GM21423 (cell line): ENCODE measurements at regions not wholly inside any gene's neighbourhood (a gene's known extent, or its start where the extent isn't known, plus 50 kb on each side); places are given as distances from the start of the nearest gene placed in this dataset.

ENCODE experiments used
- ATAC-seq: cut with Tn5 transposase; IDR thresholded peaks from one replicate; pipeline ENCODE4 v1.9.1; 2021; ENCODE audit warnings: mild to moderate bottlenecking, moderate library complexity; ENCODE audit not compliant: unreplicated experiment

DNA sequence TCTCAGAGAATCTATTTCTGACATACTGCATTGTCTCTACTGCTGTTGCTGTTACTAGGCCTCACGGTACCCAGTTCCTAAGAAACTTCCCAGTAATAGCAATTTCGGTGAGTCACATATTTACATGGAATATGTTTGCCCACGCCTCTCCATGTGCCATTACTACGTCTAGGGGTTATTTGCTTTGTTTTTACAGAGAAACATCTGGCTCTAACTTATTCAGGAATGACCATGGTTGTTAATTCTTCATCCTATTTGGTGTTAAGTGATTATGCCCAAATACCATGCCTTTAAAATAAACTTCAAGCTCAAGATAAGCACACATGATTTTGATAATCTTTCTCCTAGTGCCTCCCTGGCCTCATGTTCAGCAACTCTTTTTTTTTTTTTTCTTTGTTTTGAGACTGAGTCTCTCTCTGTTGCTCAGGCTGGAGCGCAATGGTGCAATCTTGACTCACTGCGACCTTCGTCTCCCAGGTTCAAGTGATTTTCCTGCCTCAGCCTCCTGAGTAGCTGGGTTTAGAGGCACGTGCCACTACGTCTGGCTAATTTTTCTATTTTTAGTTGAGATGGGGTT, 101.0 kb upstream of the HS3ST1 start:
- ATAC-seq, result no peak

DNA sequence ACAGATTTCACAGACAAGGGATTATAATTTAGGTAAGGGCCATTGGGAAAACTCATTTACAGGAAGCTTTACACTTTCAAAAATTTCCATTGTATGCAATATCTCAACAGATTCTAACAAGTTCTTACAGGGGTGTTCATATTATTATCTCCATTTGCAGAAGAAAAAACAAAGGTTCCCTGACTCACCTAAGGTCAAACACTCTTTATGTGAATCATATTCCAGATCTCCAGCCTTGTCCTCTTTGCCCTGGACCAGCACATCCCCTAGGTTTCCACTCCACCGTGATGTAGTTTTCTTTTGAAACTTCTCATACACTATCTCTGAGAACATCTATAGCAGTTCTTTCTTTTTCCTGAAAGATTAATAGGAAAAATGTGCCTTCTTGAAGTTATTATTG, 96.4 kb upstream of the HS3ST1 start:
- no peak for ATAC-seq

DNA sequence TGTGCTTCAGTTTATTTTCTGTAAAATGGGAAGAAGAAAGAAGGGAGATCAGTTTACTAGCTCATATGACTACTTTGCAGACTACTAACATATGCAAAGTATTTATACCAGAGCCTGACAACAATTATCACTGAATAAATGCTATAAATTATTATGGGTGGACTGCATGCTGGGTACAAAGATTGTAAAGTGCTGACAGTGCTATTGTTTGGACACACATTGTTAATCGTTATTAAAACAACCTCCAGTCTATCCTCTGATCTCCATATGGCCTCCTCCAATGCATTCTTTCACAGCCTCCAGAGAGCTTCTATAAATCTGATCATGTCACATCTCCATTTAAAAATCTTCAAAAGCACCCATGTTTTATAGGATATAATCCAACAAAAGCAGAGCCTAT, 90.1 kb upstream of the HS3ST1 start:
- ATAC-seq, result no peak

DNA sequence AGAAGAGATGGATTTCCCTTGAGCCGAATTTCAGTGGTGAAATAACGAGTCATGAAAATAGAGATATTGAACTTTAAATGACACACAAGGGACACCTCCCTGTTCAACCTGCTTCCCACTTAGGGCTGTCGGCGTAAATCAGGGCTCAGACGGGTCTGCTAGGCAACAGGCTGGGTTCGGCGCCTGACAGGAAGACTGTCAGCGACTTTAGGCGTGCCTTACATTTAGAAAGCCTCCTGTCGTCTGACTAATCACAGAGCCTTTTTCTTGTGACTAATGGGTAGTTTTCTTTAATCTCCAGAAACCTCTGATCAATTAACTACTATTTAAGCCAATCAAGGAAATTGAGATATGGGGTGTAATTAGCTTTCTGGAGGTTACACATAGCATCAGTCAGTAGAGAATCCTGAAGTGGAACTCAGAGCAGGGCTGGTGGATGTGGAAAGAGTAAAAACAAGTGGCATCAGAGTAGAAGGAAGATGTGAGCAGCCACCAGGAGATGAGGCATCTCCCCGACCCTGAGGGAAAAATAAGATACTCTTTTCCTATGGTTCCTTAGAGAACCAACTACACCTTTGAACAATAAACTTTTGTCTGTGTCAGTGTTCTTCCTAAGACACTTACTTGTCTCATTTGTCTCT, 86.2 kb upstream of the HS3ST1 start:
- ATAC-seq, result no peak

DNA sequence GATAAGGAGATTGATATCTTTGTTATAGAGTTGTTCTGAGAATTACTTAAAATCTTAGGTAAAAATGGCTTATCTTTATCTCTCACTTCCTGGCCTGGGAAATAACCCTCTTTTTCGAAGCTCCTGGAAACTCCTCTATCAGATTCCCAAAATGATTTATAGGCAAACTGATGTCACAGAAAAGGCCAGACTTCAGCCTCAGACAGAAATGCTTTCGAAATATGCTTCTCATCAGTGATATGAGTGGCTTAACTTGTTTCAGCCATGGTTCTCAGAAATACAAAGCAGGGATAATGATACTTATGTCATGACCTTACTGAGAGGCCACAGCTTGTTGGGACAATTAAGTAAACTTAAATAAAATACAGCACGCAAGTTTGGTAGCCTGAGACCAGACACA, 85.3 kb upstream of the HS3ST1 start:
- no peak for ATAC-seq

DNA sequence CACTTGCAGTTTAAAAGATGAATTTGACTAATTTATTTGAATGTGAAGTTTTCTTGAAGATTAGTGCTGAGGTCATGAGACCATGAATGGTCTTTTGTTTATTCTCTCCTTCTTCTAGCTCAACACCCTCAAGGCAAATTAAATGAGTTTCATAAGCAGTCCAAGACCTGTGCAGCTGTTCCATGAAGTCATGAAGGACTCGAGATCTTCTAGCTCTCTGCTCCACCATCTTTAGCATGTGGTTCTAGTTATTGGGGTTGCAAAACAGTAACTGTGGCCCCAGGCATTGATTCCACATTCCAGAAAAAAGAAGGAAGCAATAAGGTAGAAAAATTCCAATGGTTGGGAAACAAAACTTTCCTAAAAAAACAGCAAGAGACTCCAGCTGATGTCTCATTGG, 84.2 kb upstream of the HS3ST1 start:
- ATAC-seq, result no peak

DNA sequence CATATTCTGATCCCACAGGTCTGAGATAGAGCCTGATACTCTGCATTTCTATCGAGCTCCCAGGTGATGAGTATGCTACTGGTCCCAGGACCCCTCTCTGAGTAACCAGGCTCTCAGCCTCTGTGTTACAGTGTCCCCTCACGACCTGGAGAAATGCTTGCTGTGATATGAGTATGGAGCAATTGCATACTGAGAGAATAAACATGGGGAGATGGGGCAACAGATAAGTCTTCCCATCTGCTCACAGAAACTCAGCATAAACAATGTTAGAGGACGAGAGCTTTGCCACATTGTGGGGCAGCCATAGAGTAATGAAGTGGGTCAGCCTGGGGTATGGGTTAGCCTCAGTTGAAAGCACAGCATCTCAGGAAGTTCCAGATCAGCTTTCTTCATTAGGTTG, 82.6 kb upstream of the HS3ST1 start:
- no peak for ATAC-seq

DNA sequence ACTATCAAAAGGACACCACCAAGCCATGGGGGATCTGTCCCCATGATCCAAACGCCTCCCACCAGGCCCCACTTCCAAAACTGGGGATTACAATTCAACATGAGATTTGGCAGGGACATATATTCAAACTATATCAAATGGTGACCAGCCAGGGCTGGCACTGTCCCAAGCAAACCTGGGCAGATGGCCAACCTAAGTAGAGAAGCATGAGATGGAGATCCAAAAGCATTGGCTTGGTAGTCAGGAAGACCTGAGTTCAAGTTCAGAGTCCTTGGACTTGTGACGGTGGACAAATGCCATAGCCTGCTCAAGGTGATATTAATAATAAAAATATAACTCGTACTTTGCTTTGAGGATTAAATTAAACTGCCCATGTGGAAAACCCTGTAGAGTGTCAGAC, 79.2 kb upstream of the HS3ST1 start:
- no peak for ATAC-seq

DNA sequence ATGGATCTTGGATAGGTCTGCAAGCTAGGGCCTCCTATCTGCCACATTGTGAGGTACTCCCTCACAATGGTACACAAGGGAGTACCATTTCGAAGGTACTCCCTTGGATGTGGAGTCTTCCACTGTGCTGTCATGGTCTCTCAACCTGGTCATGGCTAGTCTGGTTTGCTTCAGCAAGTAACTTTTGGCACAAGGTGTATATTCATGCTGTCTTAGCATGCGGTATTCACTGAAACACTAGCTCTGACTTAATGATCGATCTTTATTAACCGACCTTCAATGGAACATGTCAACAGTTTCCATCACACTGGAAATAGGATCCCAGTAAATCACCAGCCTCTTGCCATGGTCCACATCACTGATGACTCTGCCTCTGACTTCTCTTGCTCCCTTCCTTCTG, 77.5 kb upstream of the HS3ST1 start:
- no peak for ATAC-seq

DNA sequence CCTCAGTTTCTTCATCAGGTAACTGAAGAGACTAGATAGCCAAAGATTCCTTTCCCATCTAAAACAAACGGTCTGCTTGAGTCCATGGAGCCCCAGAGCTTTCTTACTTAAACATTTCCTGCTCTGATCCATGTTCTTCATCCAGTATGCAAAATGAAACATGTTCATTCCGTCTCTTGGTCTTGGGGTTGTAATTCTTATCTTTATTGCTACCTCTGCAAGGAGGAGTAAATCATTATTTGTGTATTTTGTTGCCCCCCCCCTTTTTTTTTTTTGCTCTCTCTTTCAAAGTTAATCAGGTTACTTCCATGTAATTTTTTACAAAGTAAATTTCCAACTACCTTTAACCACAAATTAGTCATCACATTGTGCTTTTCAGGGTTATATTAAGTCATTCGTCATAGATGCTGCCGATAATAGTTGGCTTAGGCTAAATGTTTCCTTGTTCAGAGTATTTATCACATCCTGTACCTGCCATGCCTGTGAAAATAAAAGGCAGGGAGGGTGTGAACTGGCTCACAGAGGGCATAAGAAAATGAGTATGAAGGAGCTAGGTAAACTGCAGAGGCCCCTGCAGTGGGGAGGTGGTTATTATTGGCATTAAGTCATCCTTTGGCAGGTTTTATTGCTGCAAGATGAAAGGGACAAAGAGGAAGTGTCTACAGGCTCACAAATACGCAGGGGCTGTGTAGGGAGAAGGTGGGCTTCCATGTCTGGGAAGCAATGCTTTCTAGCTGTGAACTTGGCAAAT, 76.7 kb upstream of the HS3ST1 start:
- ATAC-seq, result no peak

DNA sequence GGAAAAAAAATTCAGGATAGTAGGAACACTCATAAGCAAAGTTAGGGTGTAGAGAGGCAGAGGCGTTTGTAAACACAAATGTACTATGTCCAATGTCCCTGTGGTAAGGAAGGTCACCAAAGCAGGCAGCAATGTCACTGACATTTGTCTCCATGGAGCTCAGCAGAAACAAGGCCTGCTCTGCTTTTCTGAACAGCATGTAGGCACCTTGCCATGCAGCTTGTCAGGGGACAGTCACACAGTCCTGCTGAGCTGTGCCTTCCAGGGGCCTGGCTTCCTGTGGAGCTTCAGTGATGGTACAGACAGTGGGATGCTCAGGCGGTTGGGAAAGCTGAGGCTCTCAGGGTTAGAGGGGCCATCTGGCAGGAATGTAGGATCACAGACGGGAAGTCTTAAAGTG, 74.5 kb upstream of the HS3ST1 start:
- ATAC-seq, result no peak

DNA sequence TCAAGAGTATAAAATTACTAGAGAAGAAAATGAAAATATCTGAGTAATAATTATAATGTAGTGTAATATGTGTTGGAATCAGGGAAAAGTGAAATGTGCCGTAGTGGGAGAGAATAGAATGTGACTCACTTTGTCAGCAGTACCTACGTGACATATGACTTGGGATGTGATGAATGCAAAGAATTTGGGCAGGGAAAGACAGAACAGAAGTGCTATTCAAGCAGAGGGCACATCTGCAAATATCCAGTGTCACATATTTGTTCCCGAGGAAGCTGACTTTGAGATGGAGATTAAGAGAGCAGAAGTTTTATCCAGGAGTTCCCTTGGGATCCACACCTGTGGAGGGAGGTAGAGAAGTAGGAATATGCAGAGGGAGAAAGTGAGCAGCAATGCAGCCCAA, 69.3 kb upstream of the HS3ST1 start:
- ATAC-seq, result no peak

DNA sequence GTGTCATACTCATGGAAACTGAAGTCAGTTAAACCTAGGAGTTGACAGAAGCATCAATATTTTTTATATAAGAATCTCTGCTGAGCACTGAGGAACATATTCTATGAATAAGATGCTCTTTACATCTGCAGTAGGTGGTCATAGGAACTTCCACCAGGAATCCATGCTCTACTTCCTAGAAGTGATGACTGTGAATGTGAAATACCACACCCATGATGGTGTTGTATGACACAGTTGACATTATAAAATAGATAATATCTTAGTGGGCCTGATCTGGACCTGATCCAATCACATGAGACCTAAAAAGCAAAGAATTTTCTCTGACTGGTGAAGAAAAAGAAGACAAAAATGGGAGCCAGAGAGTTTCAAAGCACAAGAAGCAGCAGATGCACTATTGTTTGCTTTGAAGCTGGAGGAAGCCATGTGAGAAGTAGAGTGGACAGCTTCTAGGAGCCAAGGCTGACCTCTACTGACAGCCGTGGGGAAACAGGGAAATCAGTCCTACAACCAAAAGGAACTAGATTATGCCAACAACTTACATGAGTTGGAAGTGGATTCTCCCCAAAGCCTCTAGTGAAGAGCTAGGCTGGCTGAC, 68.6 kb upstream of the HS3ST1 start:
- no peak for ATAC-seq

DNA sequence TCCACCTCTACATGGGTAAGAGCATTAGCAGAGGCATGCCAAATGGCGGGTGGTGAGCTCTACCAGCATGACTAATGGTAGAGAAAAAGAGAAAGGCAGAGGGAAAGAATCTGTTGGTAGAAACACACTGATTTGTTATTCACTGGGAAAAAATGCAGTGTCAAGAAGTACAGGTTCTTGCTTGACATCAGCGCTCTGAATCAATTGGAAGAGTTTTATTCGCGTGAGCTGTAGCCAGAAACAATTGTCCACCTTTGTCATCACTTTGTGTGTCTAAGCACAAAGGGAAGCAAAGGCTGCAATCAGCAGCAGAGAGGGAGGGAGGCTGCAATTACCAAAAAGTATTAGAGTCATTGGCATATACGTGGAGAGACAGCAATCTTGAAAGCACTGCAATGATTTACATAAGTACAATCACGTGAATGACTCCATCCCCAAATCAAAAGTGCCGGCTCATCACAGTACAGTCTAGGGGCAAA, 67.7 kb upstream of the HS3ST1 start:
- ATAC-seq, result no peak

DNA sequence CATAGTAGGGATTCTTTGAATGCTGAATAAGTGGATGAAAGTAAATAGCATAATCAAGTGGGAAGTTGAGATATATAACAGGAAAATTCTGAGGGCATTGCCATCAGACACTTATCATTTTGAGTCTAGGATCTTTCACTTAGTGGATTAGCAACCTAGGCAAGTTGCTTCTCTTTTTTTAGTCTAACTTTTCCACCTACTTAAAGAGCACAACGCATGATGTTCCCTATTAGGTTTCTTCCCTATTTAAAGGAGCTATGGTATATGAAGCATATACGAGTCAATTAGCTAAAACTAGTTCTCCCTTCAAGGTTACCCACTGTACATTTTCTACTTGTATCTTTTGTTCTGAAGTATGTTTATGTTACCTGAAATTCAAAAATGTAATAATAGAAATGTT, 67.1 kb upstream of the HS3ST1 start:
- no peak for ATAC-seq

DNA sequence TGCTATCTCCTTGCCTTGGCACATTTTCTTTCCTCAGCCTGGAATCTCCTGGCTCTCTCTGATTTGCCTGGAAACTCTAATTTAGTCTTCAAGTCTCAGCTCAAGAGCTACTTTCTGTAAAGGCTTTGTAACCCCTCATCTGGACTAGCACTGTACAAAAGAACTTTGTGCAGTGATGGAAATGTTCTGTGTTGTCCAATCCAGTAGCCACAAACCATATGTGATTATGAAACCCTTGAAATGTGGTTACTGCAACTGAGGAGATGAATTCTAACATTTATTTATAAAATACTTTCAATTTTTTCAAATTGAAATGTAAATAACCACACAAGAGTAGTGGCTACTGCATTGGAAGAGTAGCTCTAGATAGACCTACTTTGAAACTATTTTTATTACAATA, 66.6 kb upstream of the HS3ST1 start:
- ATAC-seq, result no peak

DNA sequence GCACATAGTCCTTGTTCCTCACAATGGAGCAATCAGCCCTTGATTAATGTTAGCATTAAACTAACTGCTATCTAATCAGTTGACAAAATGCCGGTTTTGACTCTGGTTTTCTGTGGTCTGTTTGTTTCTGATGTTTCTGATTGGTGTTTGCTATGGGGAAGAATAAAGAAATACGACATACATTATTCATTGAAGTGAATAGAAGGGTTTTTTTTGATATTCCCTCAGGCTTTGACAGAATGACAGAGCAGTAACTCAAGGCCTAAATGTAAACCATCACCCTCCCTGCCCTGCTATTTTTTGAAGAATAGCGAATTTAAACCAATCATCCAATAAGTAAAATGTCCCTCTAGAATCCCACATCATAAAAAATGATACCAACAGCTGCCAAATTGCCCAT, 65.5 kb upstream of the HS3ST1 start:
- no peak for ATAC-seq

DNA sequence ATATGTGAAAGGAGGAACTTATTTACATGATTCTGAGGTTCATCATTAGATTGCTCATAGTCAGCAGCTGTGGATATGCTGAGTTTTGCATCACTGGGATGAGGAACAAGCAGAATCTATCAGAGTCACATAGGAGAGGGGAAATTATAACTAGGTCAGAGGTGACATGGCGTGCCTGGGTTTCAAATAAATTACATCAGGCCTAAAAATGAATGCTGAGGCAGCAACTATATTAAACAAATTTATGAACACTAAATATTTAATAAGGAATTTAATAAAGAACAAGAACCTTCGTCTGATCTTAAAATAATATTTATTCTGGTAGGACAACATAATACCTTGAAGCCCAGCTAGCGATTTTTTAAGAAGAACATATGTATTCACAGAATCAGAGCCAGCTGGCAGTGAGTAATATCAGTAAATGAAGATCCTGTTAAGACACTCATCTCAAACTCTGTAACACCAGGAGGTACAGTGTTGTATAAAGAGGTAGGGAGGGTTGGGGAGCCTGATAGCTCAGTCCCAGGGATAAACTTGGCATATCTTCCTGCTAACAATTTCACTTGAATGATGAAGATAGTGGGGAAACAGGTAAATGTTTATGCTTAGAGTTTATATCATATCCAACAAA, 60.9 kb upstream of the HS3ST1 start:
- ATAC-seq, result no peak

DNA sequence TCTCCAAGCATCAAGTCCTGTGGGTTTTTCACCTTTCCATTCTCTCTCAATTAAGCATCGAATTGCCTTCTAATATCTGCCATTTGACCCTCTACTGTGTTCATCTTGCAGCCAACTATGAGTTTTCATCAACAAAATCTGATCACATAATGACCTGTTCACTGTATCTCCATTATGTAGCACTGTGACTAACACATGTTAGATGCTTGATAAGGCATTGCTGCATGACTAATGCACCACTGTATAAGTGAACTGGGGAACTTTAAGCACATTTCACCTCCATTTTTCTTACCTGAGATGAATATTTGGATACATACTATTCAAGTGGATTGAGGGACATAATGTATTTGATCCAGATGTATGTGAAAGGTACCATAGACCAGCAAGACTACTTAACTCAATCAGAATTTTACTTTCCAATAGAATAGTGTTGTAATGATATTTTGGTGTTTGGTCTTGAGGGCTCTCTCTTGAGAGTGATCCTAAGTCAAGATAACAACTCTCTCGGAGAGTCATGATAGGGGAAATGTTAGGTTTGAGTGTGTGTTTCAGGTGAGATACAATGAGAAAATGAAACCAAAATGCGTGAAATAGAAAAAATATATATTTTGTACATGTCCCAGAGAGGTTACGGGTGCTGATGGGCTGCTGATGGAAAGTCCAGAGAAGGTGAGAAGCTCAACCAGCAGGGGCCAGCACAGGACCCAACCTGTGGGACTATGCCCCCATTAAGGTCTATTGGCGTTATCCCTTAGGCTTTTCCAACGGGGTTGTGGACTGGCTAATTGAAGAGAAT, 60.2 kb upstream of the HS3ST1 start:
- no peak for ATAC-seq

DNA sequence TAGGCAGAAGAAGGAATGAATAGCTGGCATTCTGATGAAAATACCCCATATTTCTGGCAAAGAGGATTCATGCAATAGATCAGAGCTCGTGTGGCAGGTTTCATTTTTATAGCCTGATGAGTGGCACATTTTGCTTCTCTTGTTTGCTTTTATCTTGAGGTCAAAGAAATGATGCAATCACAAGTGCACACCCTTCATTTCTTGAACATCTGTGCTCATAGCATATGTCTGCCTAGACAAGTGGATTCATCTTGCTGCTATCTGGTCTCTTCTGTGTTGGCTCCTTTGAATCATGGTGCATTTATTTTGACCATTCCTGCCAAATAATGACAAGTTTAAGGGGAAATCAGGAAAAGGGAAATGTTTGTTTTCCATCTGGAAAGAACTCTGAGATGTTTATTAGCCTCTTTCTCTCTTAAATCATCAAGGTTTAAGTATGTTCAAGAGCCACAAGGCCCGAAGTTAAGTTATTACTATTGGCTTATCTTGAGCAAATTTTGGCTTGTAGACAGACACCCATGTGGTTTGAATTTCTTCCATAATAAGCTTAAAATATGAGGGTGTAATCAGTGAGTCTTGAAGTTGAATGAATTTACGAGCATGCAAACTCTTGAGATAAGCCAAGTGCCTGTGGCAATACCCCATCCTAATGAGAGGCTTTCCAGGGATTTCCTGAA, 59.3 kb upstream of the HS3ST1 start:
- no peak for ATAC-seq
